ENCODE measurements at regions not wholly inside any gene's neighbourhood (a gene's known extent, or its start where the extent isn't known, plus 50 kb on each side); places are given as distances from the start of the nearest gene placed in this dataset.

DNA sequence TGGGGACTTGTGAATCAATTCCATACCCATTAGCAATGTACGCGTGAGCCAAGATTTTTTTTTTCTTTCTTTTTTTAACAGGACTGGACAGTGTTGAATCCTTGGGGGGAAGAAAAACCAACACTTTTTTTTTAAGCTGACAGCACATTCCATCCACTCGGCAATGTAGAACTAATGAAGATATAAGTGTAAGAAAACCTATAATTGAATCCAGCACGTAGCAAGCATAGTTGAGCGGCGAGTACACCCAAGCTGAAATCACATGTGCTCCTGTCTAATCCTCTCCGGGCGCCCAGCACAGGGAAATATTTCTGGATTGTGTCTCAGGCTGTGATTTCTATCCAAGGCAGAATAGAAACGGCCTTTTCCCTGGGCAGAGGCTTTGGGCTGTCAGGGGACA, 118.2 kb downstream of the BOD1 start:
- no peak for TF ChIP-seq POLR2A (IDR thresholded peaks at IDR 0.05)
- TF ChIP-seq CTCF (IDR thresholded peaks at IDR 0.05), result no peak
